Stimulated activated naive CD4-positive, alpha-beta T cell (primary cell): ENCODE measurements at regions not wholly inside any gene's neighbourhood (a gene's known extent, or its start where the extent isn't known, plus 50 kb on each side); places are given as distances from the start of the nearest gene placed in this dataset.

Source experiments
- DNase-seq, 6 experiments: peaks; one replicate each; lab custom pipeline; 2025; lab: John Stamatoyannopoulos, UW

DNA sequence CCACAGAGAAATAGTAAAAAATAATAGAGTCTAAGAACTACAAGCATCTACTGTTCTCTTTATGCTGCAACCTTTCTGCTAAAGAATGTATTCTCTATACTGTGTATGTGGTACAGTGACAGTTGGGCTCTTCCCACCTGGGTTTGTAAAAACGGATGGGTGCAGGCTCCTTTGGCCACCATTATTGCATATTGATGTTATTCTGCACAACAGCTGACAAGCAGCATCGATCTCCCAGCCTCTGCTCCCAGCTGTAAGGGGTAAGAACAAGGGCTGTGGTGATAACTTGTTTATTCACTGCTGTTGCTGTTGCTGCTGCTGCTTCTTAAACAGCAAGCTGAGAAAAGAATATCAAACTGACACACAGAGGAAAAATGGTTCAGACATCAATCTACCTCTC, 56.1 kb downstream of the KCNRG start:
- DNase-seq: no peak

GRCh38 chr13:50072676-50073075, 57.4 kb downstream of the KCNRG start:
- DNase-seq: no peak

- no peak for DNase-seq
Measured at GRCh38 chr13:50073340-50073739, 58.1 kb downstream of the KCNRG start.

- DNase-seq: no peak
Measured at GRCh38 chr13:50074843-50075242, 59.6 kb downstream of the KCNRG start.

- no peak for DNase-seq
Measured at GRCh38 chr13:50075619-50076097, 60.4 kb downstream of the KCNRG start.

DNA sequence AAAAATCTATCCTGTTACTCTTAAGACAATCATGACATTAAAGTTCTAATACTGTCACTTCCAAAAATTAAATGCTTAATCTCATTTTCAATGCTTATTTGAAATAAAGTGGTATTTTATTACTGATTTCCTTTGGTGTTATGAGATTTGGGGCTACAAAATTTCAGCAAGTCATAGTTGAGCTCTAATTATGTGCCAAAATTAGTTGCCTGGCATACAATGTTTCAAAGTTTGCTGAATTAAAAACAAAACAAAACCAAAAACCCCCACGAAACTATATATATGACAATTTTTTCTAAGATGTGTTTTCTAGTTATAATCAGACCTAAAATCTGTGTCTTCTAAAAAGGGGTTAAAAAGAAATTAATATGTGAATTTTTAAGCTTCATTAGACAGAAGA, 62.2 kb downstream of the KCNRG start:
- DNase-seq: no peak

- DNase-seq: no peak
Measured at GRCh38 chr13:50078231-50078894, 63.1 kb downstream of the KCNRG start.

DNA sequence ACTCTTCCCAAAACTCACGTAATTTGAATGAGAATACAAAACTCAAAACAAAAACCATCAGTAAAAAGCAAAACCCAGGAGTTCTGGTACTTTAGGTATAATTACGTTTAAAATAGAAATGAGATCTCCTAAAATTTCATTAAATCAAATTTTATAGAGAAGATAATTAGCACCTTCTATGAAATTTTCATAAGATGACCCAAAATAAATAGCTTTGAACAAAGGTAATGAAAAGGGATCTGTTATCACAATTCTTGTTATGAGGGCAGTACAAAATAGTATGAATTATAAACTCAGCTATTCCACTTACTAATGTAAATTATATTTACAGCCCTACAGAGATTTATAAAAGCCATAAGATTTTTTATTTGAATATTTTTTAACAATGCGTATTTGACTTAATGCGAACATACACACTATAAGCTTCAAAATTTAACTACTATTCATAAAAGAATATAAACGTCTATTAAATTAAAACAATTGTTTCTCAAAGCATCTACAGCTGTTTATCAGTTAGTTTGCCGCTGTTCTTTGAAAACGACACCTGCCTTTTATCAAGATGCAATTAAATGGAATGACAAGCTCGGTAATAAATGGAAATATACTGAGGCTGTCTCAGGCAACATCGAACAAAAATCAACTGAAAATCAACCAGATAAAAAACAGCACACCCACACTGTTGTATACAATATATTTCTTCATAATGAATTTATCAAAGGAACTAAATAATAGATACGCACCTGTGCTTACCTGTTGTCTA, 63.8 kb downstream of the KCNRG start:
- DNase-seq: no peak

- DNase-seq: peak in 2 of 6 experiments; percentile 29 to 31
Measured at GRCh38 chr13:50079655-50080202, 64.5 kb downstream of the KCNRG start.

GRCh38 chr13:50080203-50080910, 65.1 kb downstream of the KCNRG start:
- peak in 5 of 6 experiments; percentile 11 to 70 (median 16) for DNase-seq

DNA sequence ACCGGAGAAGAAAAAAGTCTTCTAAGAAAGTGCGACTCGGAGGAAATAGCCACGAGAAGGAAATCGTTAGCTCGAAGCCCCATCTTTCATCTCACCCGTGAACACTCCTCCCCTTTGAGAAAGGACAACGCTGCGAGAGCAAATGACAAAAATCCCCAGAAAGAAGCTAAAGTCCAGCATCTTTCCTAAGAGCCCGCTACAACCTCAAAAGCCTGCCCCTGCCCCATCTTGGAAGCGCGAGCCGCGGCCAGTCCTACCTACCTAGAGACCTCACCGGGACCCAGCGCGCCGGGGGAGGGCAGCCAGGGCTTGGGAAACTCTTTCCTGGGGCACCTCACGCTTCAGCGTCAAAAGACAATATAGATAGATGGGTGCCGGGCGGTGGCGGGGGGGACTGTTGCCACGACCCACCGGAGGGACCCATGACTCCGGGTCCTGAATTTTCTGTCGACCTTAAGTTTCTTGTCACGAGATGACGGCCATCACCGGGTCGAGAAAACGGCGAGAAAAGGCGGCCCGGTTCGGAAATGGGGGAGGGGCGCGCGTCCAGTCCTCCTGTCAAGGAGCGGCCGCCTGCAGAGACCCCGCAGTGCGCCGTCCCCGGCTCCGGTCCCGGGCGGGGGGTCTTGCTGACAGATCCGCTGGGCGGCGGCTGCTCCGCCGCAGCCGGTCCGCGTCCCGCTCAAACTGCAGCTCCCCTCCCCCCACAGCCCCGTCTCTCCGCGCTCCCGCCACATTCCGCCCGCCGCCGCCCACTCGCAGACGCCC, 65.9 kb downstream of the KCNRG start:
- DNase-seq: peak; percentile 39 to 70 (median 52)

- DNase-seq: peak; percentile 97 to 99 (median 98)
Measured at GRCh38 chr13:50081679-50082425, 66.6 kb downstream of the KCNRG start.

- DNase-seq: peak; percentile 59 to 89 (median 76)
Measured at GRCh38 chr13:50082426-50083281, 67.4 kb downstream of the KCNRG start.

GRCh38 chr13:50085063-50085462, 69.8 kb downstream of the KCNRG start:
- peak in 2 of 6 experiments; percentile 21 to 32 for DNase-seq

- DNase-seq: no peak
Measured at GRCh38 chr13:50089633-50090032, 74.4 kb downstream of the KCNRG start.

DNA sequence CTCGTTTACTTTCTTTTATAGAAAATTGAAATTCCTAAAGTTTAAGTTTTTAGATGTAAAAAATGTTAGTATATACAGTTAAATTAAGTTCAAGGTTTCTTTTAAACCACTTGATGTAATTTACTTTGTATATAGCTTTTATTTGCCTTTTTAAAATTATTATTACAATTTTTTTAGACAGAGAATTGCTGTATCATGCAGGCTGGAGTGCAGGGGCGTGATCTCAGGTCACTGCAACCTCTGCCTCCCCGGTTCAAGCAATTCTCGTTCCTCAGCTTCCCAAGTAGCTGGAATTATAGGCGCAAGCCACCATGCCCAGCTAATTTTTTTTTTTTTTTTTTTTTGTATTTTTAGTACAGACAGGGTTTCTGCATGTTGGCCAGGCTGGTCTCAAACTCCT, 75.0 kb downstream of the KCNRG start:
- no peak for DNase-seq

DNA sequence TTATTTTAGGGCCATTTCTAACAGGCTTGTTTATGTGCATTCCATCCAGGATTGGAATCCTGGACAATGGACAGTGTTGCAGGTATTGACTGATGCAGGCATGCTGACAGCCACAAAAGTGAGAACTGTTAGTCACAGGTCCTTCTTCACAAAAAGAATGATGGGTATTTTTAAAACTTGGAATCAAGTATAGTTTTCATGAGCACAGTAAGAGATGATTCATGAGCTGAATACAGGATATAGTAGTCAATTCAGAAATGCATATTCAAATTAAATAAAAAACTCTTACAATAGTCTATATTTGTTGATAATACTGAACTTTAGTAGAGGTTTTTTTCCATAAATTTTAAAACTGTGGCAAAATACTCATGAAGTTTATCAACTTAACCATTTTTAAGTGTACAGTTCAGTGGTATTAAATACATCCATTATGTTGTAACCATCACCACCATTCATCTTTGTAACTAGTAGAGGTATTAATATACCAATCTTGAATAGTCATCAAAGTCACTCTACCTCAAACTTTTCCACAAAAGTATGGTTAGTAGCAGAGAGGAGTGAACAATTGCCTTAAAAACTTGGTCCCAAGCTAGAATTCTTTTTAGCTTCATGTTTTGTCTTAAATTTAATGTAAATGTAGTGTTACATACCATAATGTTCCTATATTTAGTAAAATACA, 79.5 kb downstream of the KCNRG start:
- no peak for DNase-seq

DNA sequence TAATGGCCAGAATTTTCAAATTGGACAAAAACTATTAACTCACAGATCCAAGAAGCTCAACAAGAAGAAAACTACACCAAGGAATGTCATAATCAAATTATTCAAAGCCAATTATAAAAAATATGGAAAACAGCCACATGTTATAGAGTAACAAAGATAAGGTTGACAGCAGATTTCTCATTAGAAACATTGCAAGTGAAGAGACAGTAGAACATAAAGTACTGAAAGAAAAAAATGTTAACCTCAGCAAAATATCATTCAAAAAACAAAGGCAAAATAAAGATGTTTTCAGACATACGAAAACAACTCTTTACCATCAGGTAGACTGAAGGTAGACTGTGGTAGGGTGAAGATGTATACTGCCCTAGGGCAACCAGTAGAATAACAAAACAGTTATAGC, 83.4 kb downstream of the KCNRG start:
- no peak for DNase-seq

DNA sequence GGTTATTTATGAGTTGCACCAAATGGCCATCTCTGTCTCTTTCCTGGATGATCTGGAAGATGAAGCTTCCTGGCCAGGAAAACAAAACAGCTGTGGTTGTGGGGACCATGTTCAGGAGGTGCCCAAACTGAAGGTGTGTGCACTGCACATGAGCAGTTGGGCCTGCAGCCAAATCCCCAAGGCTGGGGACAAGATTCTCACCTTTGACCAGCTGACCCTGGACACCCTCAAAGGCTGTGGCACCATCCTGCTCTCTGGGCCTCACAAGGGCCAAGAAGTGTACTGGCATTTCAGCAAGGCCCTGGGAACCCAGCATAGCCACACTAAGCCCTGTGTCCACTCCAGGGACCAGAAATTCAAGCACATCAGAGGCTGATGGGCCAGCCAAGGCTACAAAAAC, 84.2 kb downstream of the KCNRG start:
- DNase-seq: no peak
